ENCODE measurements at regions not wholly inside any gene's neighbourhood (a gene's known extent, or its start where the extent isn't known, plus 50 kb on each side); places are given as distances from the start of the nearest gene placed in this dataset.

GRCh38 chr11:134684576-134684975 is 272.5 kb upstream of the B3GAT1 start:
- Histone ChIP-seq H2AFZ (ENCODE audit: low read length) (no peak overlapping the region), H3K79me2 (ENCODE audit: insufficient read depth, low read length) (no peaks in the 10 kb centered on the region), H3K27ac (ENCODE audit: low read depth, low read length, poor library complexity, severe bottlenecking) (no peak overlapping the region), H4K20me1 (ENCODE audit: insufficient read depth, low read length) (no peaks in the 10 kb centered on the region), H3K4me2 (ENCODE audit: low read length) (no peak overlapping the region), H3K9ac (ENCODE audit: low read length) (no peak overlapping the region), H3K27me3 (ENCODE audit: insufficient read depth, low read length) (no peaks in the 10 kb centered on the region), H3K4me1 (ENCODE audit: insufficient read depth, low read length, severe bottlenecking) (no peaks in the 10 kb centered on the region), H3F3A (ENCODE audit: insufficient read depth, low read length) (no peaks in the 10 kb centered on the region), H3K9me3 (ENCODE audit: low read length) (no peaks in the 10 kb centered on the region), H3K9me2 (ENCODE audit: low read depth, low read length) (no peaks in the 10 kb centered on the region), H3K36me3 (ENCODE audit: insufficient read depth, low read length) (no peaks in the 10 kb centered on the region), H3K4me3 (ENCODE audit: low read depth, low read length, poor library complexity, severe bottlenecking) (no peak overlapping the region)
- TF ChIP-seq, protein P1, sequence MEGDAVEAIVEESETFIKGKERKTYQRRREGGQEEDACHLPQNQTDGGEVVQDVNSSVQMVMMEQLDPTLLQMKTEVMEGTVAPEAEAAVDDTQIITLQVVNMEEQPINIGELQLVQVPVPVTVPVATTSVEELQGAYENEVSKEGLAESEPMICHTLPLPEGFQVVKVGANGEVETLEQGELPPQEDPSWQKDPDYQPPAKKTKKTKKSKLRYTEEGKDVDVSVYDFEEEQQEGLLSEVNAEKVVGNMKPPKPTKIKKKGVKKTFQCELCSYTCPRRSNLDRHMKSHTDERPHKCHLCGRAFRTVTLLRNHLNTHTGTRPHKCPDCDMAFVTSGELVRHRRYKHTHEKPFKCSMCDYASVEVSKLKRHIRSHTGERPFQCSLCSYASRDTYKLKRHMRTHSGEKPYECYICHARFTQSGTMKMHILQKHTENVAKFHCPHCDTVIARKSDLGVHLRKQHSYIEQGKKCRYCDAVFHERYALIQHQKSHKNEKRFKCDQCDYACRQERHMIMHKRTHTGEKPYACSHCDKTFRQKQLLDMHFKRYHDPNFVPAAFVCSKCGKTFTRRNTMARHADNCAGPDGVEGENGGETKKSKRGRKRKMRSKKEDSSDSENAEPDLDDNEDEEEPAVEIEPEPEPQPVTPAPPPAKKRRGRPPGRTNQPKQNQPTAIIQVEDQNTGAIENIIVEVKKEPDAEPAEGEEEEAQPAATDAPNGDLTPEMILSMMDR (IDR thresholded peaks at IDR 0.05; ENCODE audit: low read length) = no peak
- TF ChIP-seq EZH2 (IDR thresholded peaks at IDR 0.05; ENCODE audit: borderline replicate concordance, low read length) = no peak

DNA sequence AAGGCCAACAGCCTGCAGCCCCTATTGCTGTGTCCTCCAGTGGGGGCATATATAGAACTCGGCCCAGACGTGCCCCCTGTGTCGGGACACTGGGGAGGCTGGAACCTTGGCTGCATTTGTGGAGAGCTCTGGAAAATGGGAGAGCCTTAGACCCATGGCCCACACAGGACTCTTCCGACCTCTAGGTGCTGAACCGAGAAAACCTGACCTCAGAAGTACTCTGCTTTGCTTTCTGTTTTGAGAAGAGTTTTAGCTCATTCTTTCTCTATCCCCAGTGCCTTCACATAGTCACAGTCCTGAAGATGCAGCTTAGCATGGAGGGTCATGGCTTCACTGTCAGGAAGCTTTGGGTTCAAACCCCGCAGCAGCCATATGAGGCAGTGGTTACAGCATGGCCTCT is 271.8 kb upstream of the B3GAT1 start:
- Histone ChIP-seq H3K9me3 (ENCODE audit: low read length) (no peaks in the 10 kb centered on the region), H3K9ac (ENCODE audit: low read length) (no peak overlapping the region), H3K4me2 (ENCODE audit: low read length) (no peak overlapping the region), H3K27me3 (ENCODE audit: insufficient read depth, low read length) (no peaks in the 10 kb centered on the region), H3K27ac (ENCODE audit: low read depth, low read length, poor library complexity, severe bottlenecking) (no peak overlapping the region), H3K36me3 (ENCODE audit: insufficient read depth, low read length) (no peaks in the 10 kb centered on the region), H4K20me1 (ENCODE audit: insufficient read depth, low read length) (no peaks in the 10 kb centered on the region), H3F3A (ENCODE audit: insufficient read depth, low read length) (no peaks in the 10 kb centered on the region), H3K9me2 (ENCODE audit: low read depth, low read length) (no peaks in the 10 kb centered on the region), H3K79me2 (ENCODE audit: insufficient read depth, low read length) (no peaks in the 10 kb centered on the region), H2AFZ (ENCODE audit: low read length) (no peak overlapping the region), H3K4me1 (ENCODE audit: insufficient read depth, low read length, severe bottlenecking) (no peaks in the 10 kb centered on the region), H3K4me3 (ENCODE audit: low read depth, low read length, poor library complexity, severe bottlenecking) (no peak overlapping the region)
- no peak for TF ChIP-seq EZH2 (IDR thresholded peaks at IDR 0.05; ENCODE audit: borderline replicate concordance, low read length)
- TF ChIP-seq, protein P1 (IDR thresholded peaks at IDR 0.05; ENCODE audit: low read length) = no peak

DNA sequence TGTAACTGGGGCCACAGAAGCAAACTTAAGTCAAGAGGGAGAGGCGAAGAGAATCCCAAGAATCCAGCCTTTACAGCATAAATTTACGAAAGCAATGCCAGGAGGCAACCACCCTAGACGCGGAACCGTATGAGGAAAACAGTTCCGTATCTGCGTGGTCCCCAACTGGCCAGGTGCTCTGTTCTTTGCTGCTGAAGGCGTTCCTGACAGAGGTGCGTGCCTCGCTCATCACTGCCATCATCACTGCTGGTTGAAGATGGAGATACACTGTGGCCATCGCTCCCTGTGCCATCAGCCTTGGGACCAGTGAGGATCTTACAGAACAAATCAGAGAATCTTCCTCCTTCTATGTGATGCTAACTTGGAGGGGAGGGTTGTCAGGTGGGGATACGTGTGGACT is 270.5 kb upstream of the B3GAT1 start:
- no peaks in the 10 kb centered on the region for H3K36me3 ChIP-seq (ENCODE audit: insufficient read depth, low read length)
- H3K9me2 ChIP-seq (ENCODE audit: low read depth, low read length) = no peaks in the 10 kb centered on the region
- no peaks in the 10 kb centered on the region for H3K9me3 ChIP-seq (ENCODE audit: low read length)
- no peaks in the 10 kb centered on the region for H3K27me3 ChIP-seq (ENCODE audit: insufficient read depth, low read length)
- H3F3A ChIP-seq (ENCODE audit: insufficient read depth, low read length) = no peaks in the 10 kb centered on the region
- no peak overlapping the region for H3K27ac ChIP-seq (ENCODE audit: low read depth, low read length, poor library complexity, severe bottlenecking)
- no peak overlapping the region for H3K4me2 ChIP-seq (ENCODE audit: low read length)
- no peaks in the 10 kb centered on the region for H4K20me1 ChIP-seq (ENCODE audit: insufficient read depth, low read length)
- no peak for TF ChIP-seq EZH2 (IDR thresholded peaks at IDR 0.05; ENCODE audit: borderline replicate concordance, low read length)
- TF ChIP-seq, protein P1 (IDR thresholded peaks at IDR 0.05; ENCODE audit: low read length) = no peak
- H3K9ac ChIP-seq (ENCODE audit: low read length) = no peak overlapping the region
- H2AFZ ChIP-seq (ENCODE audit: low read length) = no peak overlapping the region
- H3K4me1 ChIP-seq (ENCODE audit: insufficient read depth, low read length, severe bottlenecking) = no peaks in the 10 kb centered on the region
- no peak overlapping the region for H3K4me3 ChIP-seq (ENCODE audit: low read depth, low read length, poor library complexity, severe bottlenecking)
- H3K79me2 ChIP-seq (ENCODE audit: insufficient read depth, low read length) = no peaks in the 10 kb centered on the region

Data from OCI-LY1 (cell line).